Testis (tissue), 2 donors: ENCODE measurements at regions not wholly inside any gene's neighbourhood (a gene's known extent, or its start where the extent isn't known, plus 50 kb on each side); places are given as distances from the start of the nearest gene placed in this dataset.

Experiments
- DNase-seq: peaks from one replicate; pipeline ENCODE4 v3.0.0-alpha.2; 2019
- H3K27ac ChIP-seq, 2 donors: fragments of 200-600 bp; sonication (generic); one replicate each; pipeline ENCODE4 v1.5.1; 2019
- H3K27me3 ChIP-seq: fragments of 200-600 bp; sonication (generic); one replicate; pipeline ENCODE4 v1.5.1; 2019
- H3K36me3 ChIP-seq: fragments of 200-600 bp; sonication (generic); one replicate; pipeline ENCODE4 v1.5.1; 2017; ENCODE audit warnings: low read depth; ENCODE audit errors: missing control alignments
- H3K4me1 ChIP-seq: fragments of 200-600 bp; sonication (generic); one replicate; pipeline ENCODE4 v1.5.1; 2019
- H3K4me3 ChIP-seq, 2 donors: fragments of 200-600 bp; sonication (generic); one replicate each; pipeline ENCODE4 v1.5.1; 2017 to 2019
- H3K9me3 ChIP-seq: fragments of 200-600 bp; sonication (generic); one replicate; pipeline ENCODE4 v1.5.1; 2017
- POLR2A ChIP-seq: fragments of 450-650 bp; IDR thresholded peaks from one replicate; pipeline ENCODE4 v1.6.1; 2017; ENCODE audit warnings: antibody characterized with exemption, mild to moderate bottlenecking, moderate library complexity
- WGBS, 2 donors: methylation state at CpG; one replicate each; pipeline ENCODE4 v1.1.5; 2018; 5-methylcytosine and 5-hydroxymethylcytosine counted together
- intact Hi-C: fragments of 100-400 bp; cut with DNase I; formaldehyde crosslinking; loops from one replicate; pipeline ENCODE4 v1.15.1; 2023; ENCODE audit warnings: low total_unique reads
- TF ChIP-seq, protein P1 (sequence below), 3 experiments: fragments of 450-650 bp in 2 of 3; fragments of 200-600 bp in 1 of 3; sonication (generic) in 1 of 3; IDR thresholded peaks; one replicate each; pipeline ENCODE4 v1.5.1; 2016 to 2019; ENCODE audit warnings: antibody characterized with exemption in 3 of 3, mild to moderate bottlenecking in 2 of 3, moderate library complexity in 1 of 3

DNA sequence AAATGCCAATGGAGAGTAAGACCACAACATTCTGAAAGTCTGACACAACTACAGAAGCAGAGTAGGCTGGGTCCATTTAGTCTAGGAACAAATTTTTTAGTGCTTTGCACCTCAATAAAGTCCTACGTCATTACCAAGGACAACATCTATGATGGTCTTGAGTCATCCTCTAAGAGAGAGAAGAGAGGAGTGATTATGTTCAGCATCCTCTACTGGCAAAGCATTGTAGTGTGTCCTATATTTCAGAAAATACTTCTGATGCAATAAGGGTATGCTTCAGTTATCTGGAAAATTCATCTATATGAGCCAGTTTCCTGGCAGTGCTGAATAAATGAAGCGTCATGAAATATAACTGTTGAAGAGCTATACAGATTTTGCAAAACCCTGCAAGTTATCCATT is 95.6 kb downstream of the P2RY1 start:
- Histone ChIP-seq H3K27ac (no peak overlapping the region), H3K9me3 (no peaks in the 10 kb centered on the region), H3K4me3 (no peak overlapping the region), H3K36me3 (no peaks in the 10 kb centered on the region), H3K27me3 (no peaks in the 10 kb centered on the region), H3K4me1 (no peaks in the 10 kb centered on the region)
- no peak for DNase-seq
- no peak for TF ChIP-seq POLR2A
- TF ChIP-seq, protein P1, sequence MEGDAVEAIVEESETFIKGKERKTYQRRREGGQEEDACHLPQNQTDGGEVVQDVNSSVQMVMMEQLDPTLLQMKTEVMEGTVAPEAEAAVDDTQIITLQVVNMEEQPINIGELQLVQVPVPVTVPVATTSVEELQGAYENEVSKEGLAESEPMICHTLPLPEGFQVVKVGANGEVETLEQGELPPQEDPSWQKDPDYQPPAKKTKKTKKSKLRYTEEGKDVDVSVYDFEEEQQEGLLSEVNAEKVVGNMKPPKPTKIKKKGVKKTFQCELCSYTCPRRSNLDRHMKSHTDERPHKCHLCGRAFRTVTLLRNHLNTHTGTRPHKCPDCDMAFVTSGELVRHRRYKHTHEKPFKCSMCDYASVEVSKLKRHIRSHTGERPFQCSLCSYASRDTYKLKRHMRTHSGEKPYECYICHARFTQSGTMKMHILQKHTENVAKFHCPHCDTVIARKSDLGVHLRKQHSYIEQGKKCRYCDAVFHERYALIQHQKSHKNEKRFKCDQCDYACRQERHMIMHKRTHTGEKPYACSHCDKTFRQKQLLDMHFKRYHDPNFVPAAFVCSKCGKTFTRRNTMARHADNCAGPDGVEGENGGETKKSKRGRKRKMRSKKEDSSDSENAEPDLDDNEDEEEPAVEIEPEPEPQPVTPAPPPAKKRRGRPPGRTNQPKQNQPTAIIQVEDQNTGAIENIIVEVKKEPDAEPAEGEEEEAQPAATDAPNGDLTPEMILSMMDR (IDR thresholded peaks at IDR 0.05) = no peak
- 85 to 90% methylated on average over 2 of the region's 2 CpGs for WGBS, 2 donors
- intact Hi-C loops = no loop called here

DNA sequence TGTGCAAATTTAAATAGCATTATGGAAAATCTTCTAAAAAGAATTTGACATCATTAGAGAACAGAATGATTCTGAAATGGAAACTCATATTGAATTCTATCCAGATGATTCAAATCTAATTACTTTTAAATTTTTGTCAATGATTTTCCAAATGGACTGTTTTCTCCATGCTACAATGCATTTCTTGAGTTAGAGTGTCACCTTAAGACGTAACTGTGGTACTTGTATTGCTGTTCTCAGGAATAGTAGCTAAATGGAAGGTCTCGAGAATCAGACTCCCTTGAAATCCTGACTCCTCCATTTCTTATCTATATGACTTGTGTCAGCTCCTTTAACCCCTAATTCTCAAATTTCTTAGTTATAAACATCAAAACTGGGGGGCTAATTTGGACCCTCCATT is 102.3 kb downstream of the P2RY1 start:
- Histone ChIP-seq H3K27ac (no peak overlapping the region), H3K36me3 (no peaks in the 10 kb centered on the region), H3K27me3 (no peaks in the 10 kb centered on the region), H3K4me1 (no peaks in the 10 kb centered on the region), H3K4me3 (no peak overlapping the region), H3K9me3 (no peaks in the 10 kb centered on the region)
- intact Hi-C loops = no loop called here
- WGBS, 2 donors = 31 to 40% methylated on average over 2 of the region's 2 CpGs
- DNase-seq = no peak
- TF ChIP-seq, protein P1 (IDR thresholded peaks at IDR 0.05) = no peak
- TF ChIP-seq POLR2A = no peak

DNA sequence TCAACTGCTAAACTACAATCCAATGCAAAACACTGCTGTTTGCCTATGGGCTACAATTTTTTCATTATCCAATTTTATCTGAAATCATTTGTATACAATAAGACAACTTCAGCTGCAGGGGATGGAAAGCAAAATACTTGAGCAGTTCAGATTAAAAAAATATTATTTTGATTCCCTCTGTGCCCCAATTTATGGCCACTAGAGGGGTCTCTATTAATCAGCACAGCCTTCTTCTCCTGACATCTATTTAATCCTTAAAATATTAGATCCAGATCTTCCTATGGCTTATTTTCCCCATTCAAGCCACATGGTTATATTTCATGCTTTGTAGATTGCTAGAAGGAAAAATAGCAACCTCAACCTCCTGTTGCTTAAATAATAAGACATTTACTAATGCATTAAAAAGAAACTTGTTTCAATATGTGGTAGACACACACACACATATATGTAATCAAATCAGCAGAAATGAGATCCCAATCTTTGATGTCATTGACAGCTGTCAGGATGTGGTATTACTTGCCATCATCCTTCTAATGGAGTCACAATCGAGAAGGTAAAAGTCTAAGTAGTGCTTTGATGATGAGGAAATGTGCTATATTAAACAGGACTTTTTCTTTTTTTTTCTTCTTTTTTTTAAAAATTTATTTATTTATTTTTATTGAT is 104.2 kb downstream of the P2RY1 start:
- H3K4me3 ChIP-seq = no peak overlapping the region
- DNase-seq = no peak
- H3K4me1 ChIP-seq = no peaks in the 10 kb centered on the region
- TF ChIP-seq, protein P1 (IDR thresholded peaks at IDR 0.05) = no peak
- no peak for TF ChIP-seq POLR2A
- 87% methylated on average over 1 of the region's 1 CpG for WGBS, 2 donors
- H3K27ac ChIP-seq = no peak overlapping the region
- H3K36me3 ChIP-seq = no peaks in the 10 kb centered on the region
- no peaks in the 10 kb centered on the region for H3K9me3 ChIP-seq
- no peaks in the 10 kb centered on the region for H3K27me3 ChIP-seq
- intact Hi-C loops = no loop called here

- TF ChIP-seq POLR2A = no peak
- TF ChIP-seq, protein P1 (IDR thresholded peaks at IDR 0.05) = no peak
- H3K4me3 ChIP-seq = no peak overlapping the region
- H3K27ac ChIP-seq = no peak overlapping the region
- WGBS, 2 donors = 80 to 93% methylated on average over 3 of the region's 3 CpGs
- no peaks in the 10 kb centered on the region for H3K36me3 ChIP-seq
- intact Hi-C loops = no loop called here
- H3K4me1 ChIP-seq = no peaks in the 10 kb centered on the region
- H3K27me3 ChIP-seq = no peaks in the 10 kb centered on the region
- no peaks in the 10 kb centered on the region for H3K9me3 ChIP-seq
- no peak for DNase-seq
Observed at GRCh38 chr3:152941859-152942258, 106.9 kb downstream of the P2RY1 start.

- Histone ChIP-seq H3K27ac (no peak overlapping the region), H3K4me3 (no peak overlapping the region), H3K36me3 (no peaks in the 10 kb centered on the region), H3K27me3 (no peaks in the 10 kb centered on the region), H3K4me1 (no peaks in the 10 kb centered on the region), H3K9me3 (no peaks in the 10 kb centered on the region)
- no peak for DNase-seq
- 77 to 79% methylated on average over 3 of the region's 3 CpGs for WGBS, 2 donors
- intact Hi-C loops = no loop called here
- no peak for TF ChIP-seq POLR2A
Observed at GRCh38 chr3:152942366-152942765, 107.4 kb downstream of the P2RY1 start.
